ENCODE measurements at regions not wholly inside any gene's neighbourhood (a gene's known extent, or its start where the extent isn't known, plus 50 kb on each side); places are given as distances from the start of the nearest gene placed in this dataset.

- TF ChIP-seq TAF1 (IDR thresholded peaks at IDR 0.05; ENCODE audit: borderline replicate concordance, insufficient read depth, low read length) (no peak), SIN3A (IDR thresholded peaks at IDR 0.05; ENCODE audit: borderline replicate concordance, insufficient read depth, low read length) (no peak), POLR2AphosphoS5 (IDR thresholded peaks at IDR 0.05; ENCODE audit: low read depth, low read length) (no peak), REST (IDR thresholded peaks at IDR 0.05; ENCODE audit: insufficient read depth in 1 of 2, low read depth in 2 of 2, low read length in 2 of 2) (no peak), FOXP2 (optimal IDR thresholded peaks at IDR 0.05; ENCODE audit: borderline replicate concordance, extremely low read depth, extremely low read length, insufficient read depth) (no peak)
Measured at GRCh38 chr5:57012511-57012910, 60.6 kb upstream of the MIER3 start.

Data from PFSK-1 (cell line).